C4-2B (cell line): ENCODE measurements at regions not wholly inside any gene's neighbourhood (a gene's known extent, or its start where the extent isn't known, plus 50 kb on each side); places are given as distances from the start of the nearest gene placed in this dataset.
"Not testable (repeated sequence)": the region's sequence is repeated elsewhere in the genome, so short reads cannot be mapped to it uniquely, and the experiment has no call there.

Experiments
- ZFX ChIP-seq: fragments of 450-650 bp; IDR thresholded peaks from 2 replicates; pipeline ENCODE4 v1.6.1; 2017
- TF ChIP-seq, protein P1 (sequence below): fragments of 450-650 bp; conservative IDR thresholded peaks from 2 replicates; pipeline ENCODE4 v1.5.1; 2017; ENCODE audit warnings: mild to moderate bottlenecking

DNA sequence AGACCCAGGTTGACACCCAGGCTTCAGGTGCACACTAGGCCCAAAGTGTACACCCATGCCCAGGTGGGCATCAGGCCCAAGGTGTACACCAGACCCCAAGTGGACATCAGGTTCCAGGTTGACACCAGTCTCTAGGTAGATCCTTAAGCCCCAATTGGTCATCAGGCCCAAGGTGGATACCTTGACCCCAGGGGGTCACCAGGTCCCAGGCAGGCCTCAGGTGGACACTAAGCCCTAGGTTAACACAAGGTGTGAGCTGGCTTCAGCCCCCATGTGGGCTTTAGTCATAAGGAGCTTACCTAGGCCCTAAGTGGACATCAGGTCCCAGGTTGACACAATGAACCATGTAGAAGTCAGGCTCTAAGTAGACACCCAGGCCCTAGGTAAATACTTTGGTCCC is 200.1 kb downstream of the POTEG start:
- TF ChIP-seq, protein P1, sequence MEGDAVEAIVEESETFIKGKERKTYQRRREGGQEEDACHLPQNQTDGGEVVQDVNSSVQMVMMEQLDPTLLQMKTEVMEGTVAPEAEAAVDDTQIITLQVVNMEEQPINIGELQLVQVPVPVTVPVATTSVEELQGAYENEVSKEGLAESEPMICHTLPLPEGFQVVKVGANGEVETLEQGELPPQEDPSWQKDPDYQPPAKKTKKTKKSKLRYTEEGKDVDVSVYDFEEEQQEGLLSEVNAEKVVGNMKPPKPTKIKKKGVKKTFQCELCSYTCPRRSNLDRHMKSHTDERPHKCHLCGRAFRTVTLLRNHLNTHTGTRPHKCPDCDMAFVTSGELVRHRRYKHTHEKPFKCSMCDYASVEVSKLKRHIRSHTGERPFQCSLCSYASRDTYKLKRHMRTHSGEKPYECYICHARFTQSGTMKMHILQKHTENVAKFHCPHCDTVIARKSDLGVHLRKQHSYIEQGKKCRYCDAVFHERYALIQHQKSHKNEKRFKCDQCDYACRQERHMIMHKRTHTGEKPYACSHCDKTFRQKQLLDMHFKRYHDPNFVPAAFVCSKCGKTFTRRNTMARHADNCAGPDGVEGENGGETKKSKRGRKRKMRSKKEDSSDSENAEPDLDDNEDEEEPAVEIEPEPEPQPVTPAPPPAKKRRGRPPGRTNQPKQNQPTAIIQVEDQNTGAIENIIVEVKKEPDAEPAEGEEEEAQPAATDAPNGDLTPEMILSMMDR: not testable (repeated sequence)
- not testable (repeated sequence) for TF ChIP-seq ZFX
